ENCODE measurements at regions not wholly inside any gene's neighbourhood (a gene's known extent, or its start where the extent isn't known, plus 50 kb on each side); places are given as distances from the start of the nearest gene placed in this dataset.

DNA sequence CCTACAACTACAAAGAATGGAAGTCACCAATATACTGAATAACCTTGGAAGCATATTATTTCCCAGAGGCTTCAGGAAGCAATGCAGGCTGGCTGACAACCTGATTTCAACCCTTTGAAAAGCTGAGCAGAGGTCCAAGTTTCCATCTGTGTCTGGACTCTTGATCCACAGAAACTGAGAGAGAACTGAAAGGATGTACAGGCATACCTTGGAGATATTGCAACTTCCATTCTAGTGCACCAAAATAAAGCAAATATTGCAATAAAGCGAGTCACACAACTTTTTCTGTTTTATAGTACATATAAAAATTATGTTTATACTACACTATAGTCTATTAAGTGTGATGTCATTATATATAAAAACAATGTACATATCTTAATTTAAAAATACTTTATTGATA, 85.3 kb downstream of the TYW3 start:
- Histone ChIP-seq H3K4me1 (no peaks in the 10 kb centered on the region), H3K36me3 (no peaks in the 10 kb centered on the region), H3K4me3 (no peak overlapping the region), H3K27me3 (no peaks in the 10 kb centered on the region), H3K27ac (no peak overlapping the region), H3K9me3 (no peaks in the 10 kb centered on the region)
- intact Hi-C loops (cut with DNase I; ENCODE audit: low total_unique reads), result no loop called here
- no peak for DNase-seq
- TF ChIP-seq CTCF (IDR thresholded peaks at IDR 0.05), result no peak

GRCh38 chr1:74818661-74819456, 85.9 kb downstream of the TYW3 start:
- no peak for TF ChIP-seq CTCF (IDR thresholded peaks at IDR 0.05)
- DNase-seq, result no peak
- H3K9me3 ChIP-seq, result no peaks in the 10 kb centered on the region
- no peaks in the 10 kb centered on the region for H3K4me1 ChIP-seq
- H3K4me3 ChIP-seq, result no peak overlapping the region
- no peak overlapping the region for H3K27ac ChIP-seq
- no peaks in the 10 kb centered on the region for H3K27me3 ChIP-seq
- intact Hi-C loops (cut with DNase I; ENCODE audit: low total_unique reads), result no loop called here
- no peaks in the 10 kb centered on the region for H3K36me3 ChIP-seq

DNA sequence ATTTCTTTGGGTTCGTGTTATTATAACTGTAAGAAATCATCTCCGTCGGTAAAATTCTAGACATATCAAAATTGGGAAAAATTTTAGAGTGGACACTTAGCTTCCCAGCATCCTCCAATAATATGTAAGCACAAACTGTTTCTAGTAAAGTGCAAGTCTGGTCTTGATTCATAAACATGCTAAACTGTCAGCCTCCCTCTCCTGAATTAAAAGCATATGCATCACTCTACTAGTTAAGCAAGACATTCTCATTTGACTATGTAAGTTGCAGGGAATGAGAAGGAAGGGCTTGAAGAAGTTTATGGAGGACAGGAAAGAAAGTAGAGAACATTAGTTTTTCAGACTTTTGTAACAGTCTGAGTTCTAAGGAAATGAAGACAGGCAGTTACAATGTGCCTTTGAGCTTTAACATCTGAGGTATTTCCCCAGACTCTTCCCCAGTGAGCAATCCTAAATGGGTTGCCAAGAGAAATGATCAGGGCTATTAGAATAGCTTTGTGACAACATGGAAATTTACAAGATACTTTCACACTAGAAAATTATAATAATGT, 90.0 kb downstream of the TYW3 start:
- no peaks in the 10 kb centered on the region for H3K36me3 ChIP-seq
- DNase-seq, result no peak
- no peak for TF ChIP-seq CTCF (IDR thresholded peaks at IDR 0.05)
- H3K27ac ChIP-seq, result no peak overlapping the region
- intact Hi-C loops (cut with DNase I; ENCODE audit: low total_unique reads), result no loop called here
- H3K9me3 ChIP-seq, result no peaks in the 10 kb centered on the region
- H3K27me3 ChIP-seq, result no peaks in the 10 kb centered on the region
- no peaks in the 10 kb centered on the region for H3K4me1 ChIP-seq
- H3K4me3 ChIP-seq, result no peak overlapping the region

DNA sequence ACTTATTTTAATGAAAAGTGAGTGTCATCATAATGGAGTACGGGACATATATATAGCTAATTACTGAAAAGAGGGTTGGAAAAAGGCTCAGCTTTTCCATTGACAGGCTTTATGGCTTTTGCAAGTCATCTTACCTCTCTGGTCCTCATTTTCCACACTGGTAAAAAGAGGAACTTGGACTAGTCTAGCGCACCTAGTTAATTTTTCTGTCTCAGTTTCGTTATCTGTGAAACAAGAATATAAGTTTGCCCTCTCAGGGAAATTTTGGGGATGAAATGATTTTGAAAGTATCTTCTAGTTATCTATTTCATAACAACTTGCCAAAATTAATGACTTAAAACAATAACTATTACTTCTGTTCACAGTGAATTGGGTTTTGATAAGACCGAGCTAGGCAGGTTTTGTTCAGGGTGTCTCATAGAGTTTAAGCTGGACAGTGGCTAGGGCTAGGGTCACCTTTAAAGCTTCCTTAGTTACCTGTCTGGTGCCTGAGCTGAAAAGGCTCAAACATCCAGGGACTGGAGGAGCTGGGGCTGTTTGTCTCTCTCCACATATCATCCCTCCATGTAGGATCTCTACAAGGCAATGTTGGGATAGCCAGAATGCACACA, 91.7 kb downstream of the TYW3 start:
- no peaks in the 10 kb centered on the region for H3K9me3 ChIP-seq
- intact Hi-C loops (cut with DNase I; ENCODE audit: low total_unique reads), result no loop called here
- no peak for TF ChIP-seq CTCF (IDR thresholded peaks at IDR 0.05)
- no peaks in the 10 kb centered on the region for H3K36me3 ChIP-seq
- no peaks in the 10 kb centered on the region for H3K27me3 ChIP-seq
- no peaks in the 10 kb centered on the region for H3K4me1 ChIP-seq
- H3K27ac ChIP-seq, result no peak overlapping the region
- no peak overlapping the region for H3K4me3 ChIP-seq
- no peak for DNase-seq

DNA sequence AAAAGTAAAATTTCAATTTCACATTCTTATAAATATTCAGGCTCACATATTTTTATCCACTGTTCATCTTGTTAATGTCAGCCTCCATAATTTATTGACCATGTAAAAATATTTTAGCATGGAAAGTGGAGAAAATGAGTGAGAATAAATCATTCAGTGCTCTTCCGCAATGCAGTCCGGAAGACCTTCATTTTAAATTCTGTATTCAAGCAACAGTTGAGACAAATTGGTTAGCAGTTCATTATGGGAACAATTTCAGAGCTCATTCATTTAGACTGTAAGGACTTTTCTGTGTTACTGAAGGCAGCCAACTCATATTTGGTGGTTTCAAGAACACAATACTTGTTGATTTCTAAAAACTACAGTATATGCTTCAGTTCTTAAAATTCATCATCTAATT, 97.8 kb downstream of the TYW3 start:
- no peak for TF ChIP-seq CTCF (IDR thresholded peaks at IDR 0.05)
- Histone ChIP-seq H3K27ac (no peak overlapping the region), H3K36me3 (no peaks in the 10 kb centered on the region), H3K4me3 (no peak overlapping the region), H3K27me3 (no peaks in the 10 kb centered on the region), H3K9me3 (no peaks in the 10 kb centered on the region), H3K4me1 (no peaks in the 10 kb centered on the region)
- intact Hi-C loops (cut with DNase I; ENCODE audit: low total_unique reads), result no loop called here
- DNase-seq, result no peak

Data from tibial artery (tissue), 4 donors.